ENCODE measurements at regions not wholly inside any gene's neighbourhood (a gene's known extent, or its start where the extent isn't known, plus 50 kb on each side); places are given as distances from the start of the nearest gene placed in this dataset.

GRCh38 chr18:4720518-4720917 lies 265.4 kb upstream of the DLGAP1 start:
- Mint-ChIP-seq H3K4me1 (no peaks in the 10 kb centered on the region), H3K27ac (no peak overlapping the region), H3K4me3 (no peak overlapping the region), H3K9me3 (peaks cover 0 to 6% (median 2%) of the 10 kb centered on the region in 7 donors), H3K27me3 (ENCODE audit: low read depth in 3 of 3) (no peaks in the 10 kb centered on the region), H3K36me3 (no peaks in the 10 kb centered on the region)
- Histone ChIP-seq H3K9me3 (replicated peaks in 1 of 2; ENCODE audit: control insufficient read depth in 1 of 2, insufficient read depth in 1 of 2, low read length in 2 of 2) (peaks cover 3 to 4% of the 10 kb centered on the region in 2 donors), H3K27me3 (ENCODE audit: control insufficient read depth in 2 of 2, insufficient read depth in 2 of 2, low read length in 2 of 2) (no peaks in the 10 kb centered on the region), H2AFZ (ENCODE audit: insufficient read depth, low read depth, low read length, poor library complexity, severe bottlenecking) (no peak overlapping the region), H4K20me1 (ENCODE audit: insufficient read depth, low read length) (no peaks in the 10 kb centered on the region), H3K9ac (ENCODE audit: insufficient read depth, low read length, poor library complexity, severe bottlenecking) (no peak overlapping the region), H3K79me2 (ENCODE audit: insufficient read depth, low read length) (no peaks in the 10 kb centered on the region), H3K4me1 (ENCODE audit: control insufficient read depth in 1 of 2, insufficient read depth in 2 of 2, low read length in 2 of 2) (no peaks in the 10 kb centered on the region), H3K27ac (ENCODE audit: low read depth in 1 of 2, low read length in 2 of 2) (no peak overlapping the region), H3K4me3 (replicated peaks in 1 of 3; ENCODE audit: low read depth in 2 of 3, low read length in 3 of 3) (no peak overlapping the region), H3K4me2 (replicated peaks; ENCODE audit: extremely low read depth, low read length, poor library complexity, severe bottlenecking) (no peak overlapping the region), H3K36me3 (replicated peaks in 1 of 2; ENCODE audit: control insufficient read depth in 1 of 2, insufficient read depth in 2 of 2, low read length in 2 of 2) (no peaks in the 10 kb centered on the region)
- intact Hi-C loops (cut with micrococcal nuclease) = no loop called here
- no peak for DNase-seq
- TF ChIP-seq CTCF (IDR thresholded peaks at IDR 0.05) = no peak
- WGBS (ENCODE audit: insufficient coverage) = 60% methylated on average over 1 of the region's 2 CpGs

- H3K79me2 ChIP-seq (ENCODE audit: insufficient read depth, low read length) = no peaks in the 10 kb centered on the region
- no CpG with 5 or more reads among the region's 1 CpG for WGBS (ENCODE audit: insufficient coverage)
- no peaks in the 10 kb centered on the region for H3K27me3 ChIP-seq (ENCODE audit: control insufficient read depth in 2 of 2, insufficient read depth in 2 of 2, low read length in 2 of 2)
- TF ChIP-seq CTCF (IDR thresholded peaks at IDR 0.05) = no peak
- Mint-ChIP-seq H3K36me3 (no peaks in the 10 kb centered on the region), H3K27me3 (ENCODE audit: low read depth in 3 of 3) (no peaks in the 10 kb centered on the region), H3K27ac (no peak overlapping the region), H3K9me3 (peaks cover 0 to 10% (median 2%) of the 10 kb centered on the region in 7 donors), H3K4me3 (no peak overlapping the region), H3K4me1 (no peaks in the 10 kb centered on the region)
- no peaks in the 10 kb centered on the region for H3K36me3 ChIP-seq (replicated peaks in 1 of 2; ENCODE audit: control insufficient read depth in 1 of 2, insufficient read depth in 2 of 2, low read length in 2 of 2)
- DNase-seq = no peak
- H3K9me3 ChIP-seq (replicated peaks in 1 of 2; ENCODE audit: control insufficient read depth in 1 of 2, insufficient read depth in 1 of 2, low read length in 2 of 2) = no peaks in the 10 kb centered on the region
- intact Hi-C loops (cut with micrococcal nuclease) = no loop called here
- no peak overlapping the region for H3K4me3 ChIP-seq (replicated peaks in 1 of 3; ENCODE audit: low read depth in 2 of 3, low read length in 3 of 3)
- H3K4me1 ChIP-seq (ENCODE audit: control insufficient read depth in 1 of 2, insufficient read depth in 2 of 2, low read length in 2 of 2) = no peaks in the 10 kb centered on the region
- H3K9ac ChIP-seq (ENCODE audit: insufficient read depth, low read length, poor library complexity, severe bottlenecking) = no peak overlapping the region
- no peaks in the 10 kb centered on the region for H4K20me1 ChIP-seq (ENCODE audit: insufficient read depth, low read length)
- H3K27ac ChIP-seq (ENCODE audit: low read depth in 1 of 2, low read length in 2 of 2) = no peak overlapping the region
- no peak overlapping the region for H2AFZ ChIP-seq (ENCODE audit: insufficient read depth, low read depth, low read length, poor library complexity, severe bottlenecking)
- no peak overlapping the region for H3K4me2 ChIP-seq (replicated peaks; ENCODE audit: extremely low read depth, low read length, poor library complexity, severe bottlenecking)
Measured at GRCh38 chr18:4705894-4706293, 250.8 kb upstream of the DLGAP1 start.
